Ishikawa (cell line): ENCODE measurements at regions not wholly inside any gene's neighbourhood (a gene's known extent, or its start where the extent isn't known, plus 50 kb on each side); places are given as distances from the start of the nearest gene placed in this dataset.

Experiments used
- CEBPB ChIP-seq: IDR thresholded peaks from 2 replicates; pipeline ENCODE4 v1.6.1; 2012
- CREB1 ChIP-seq: IDR thresholded peaks from 2 replicates; pipeline ENCODE4 v1.6.1; 2012; ENCODE audit warnings: low read depth
- EGR1 ChIP-seq: IDR thresholded peaks from 2 replicates; pipeline ENCODE4 v1.6.1; 2012
- EP300 ChIP-seq: IDR thresholded peaks from 2 replicates; pipeline ENCODE4 v1.6.1; 2012; ENCODE audit warnings: borderline replicate concordance
- FOXM1 ChIP-seq: IDR thresholded peaks from 2 replicates; pipeline ENCODE4 v1.6.1; 2012; ENCODE audit warnings: low read depth, borderline replicate concordance
- NFIC ChIP-seq: IDR thresholded peaks from 2 replicates; pipeline ENCODE4 v1.6.1; 2012
- RAD21 ChIP-seq: IDR thresholded peaks from 2 replicates; pipeline ENCODE4 v1.6.1; 2012; ENCODE audit warnings: low read depth
- TAF1 ChIP-seq: IDR thresholded peaks from 2 replicates; pipeline ENCODE4 v1.6.1; 2012; ENCODE audit warnings: low read depth, mild to moderate bottlenecking
- TCF12 ChIP-seq: IDR thresholded peaks from 2 replicates; pipeline ENCODE4 v1.6.1; 2012; ENCODE audit warnings: low read depth
- TEAD4 ChIP-seq: IDR thresholded peaks from 2 replicates; pipeline ENCODE4 v1.6.1; 2012
- YY1 ChIP-seq: IDR thresholded peaks from 2 replicates; pipeline ENCODE4 v1.6.1; 2012; ENCODE audit warnings: low read depth
- ZBTB7A ChIP-seq: IDR thresholded peaks from 2 replicates; pipeline ENCODE4 v1.6.1; 2012; ENCODE audit warnings: low read depth
- TF ChIP-seq, protein P1 (sequence below): IDR thresholded peaks from 2 replicates; pipeline ENCODE4 v1.6.1; 2012; ENCODE audit warnings: low read depth, mild to moderate bottlenecking
- TF ChIP-seq, protein P2 (sequence below): IDR thresholded peaks from 2 replicates; pipeline ENCODE4 v1.6.1; 2012
- TF ChIP-seq, protein P3 (sequence below): IDR thresholded peaks from 2 replicates; pipeline ENCODE4 v1.6.1; 2012

DNA sequence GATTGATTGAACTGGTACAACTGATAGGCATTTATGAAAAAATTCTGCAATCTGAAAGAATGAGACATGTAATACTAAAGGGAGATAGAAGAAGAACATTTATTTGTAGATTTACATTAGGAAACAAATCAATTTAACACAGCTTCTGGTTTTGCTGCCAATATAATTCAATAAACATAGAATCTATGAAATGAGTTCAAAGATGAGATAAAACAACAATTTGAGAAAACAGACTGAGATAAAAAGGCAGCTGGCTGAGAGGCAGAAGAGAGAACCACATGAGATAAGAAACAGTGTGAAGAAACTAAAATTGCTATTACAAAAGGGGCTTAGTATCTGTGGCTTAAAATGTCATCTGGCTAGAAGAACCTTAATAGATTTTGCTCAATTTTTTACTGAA is 176.6 kb downstream of the PYDC2 start:
- no peak for TF ChIP-seq TCF12
- no peak for TF ChIP-seq CEBPB
- TF ChIP-seq TAF1, result no peak
- no peak for TF ChIP-seq CREB1
- TF ChIP-seq, protein P1, sequence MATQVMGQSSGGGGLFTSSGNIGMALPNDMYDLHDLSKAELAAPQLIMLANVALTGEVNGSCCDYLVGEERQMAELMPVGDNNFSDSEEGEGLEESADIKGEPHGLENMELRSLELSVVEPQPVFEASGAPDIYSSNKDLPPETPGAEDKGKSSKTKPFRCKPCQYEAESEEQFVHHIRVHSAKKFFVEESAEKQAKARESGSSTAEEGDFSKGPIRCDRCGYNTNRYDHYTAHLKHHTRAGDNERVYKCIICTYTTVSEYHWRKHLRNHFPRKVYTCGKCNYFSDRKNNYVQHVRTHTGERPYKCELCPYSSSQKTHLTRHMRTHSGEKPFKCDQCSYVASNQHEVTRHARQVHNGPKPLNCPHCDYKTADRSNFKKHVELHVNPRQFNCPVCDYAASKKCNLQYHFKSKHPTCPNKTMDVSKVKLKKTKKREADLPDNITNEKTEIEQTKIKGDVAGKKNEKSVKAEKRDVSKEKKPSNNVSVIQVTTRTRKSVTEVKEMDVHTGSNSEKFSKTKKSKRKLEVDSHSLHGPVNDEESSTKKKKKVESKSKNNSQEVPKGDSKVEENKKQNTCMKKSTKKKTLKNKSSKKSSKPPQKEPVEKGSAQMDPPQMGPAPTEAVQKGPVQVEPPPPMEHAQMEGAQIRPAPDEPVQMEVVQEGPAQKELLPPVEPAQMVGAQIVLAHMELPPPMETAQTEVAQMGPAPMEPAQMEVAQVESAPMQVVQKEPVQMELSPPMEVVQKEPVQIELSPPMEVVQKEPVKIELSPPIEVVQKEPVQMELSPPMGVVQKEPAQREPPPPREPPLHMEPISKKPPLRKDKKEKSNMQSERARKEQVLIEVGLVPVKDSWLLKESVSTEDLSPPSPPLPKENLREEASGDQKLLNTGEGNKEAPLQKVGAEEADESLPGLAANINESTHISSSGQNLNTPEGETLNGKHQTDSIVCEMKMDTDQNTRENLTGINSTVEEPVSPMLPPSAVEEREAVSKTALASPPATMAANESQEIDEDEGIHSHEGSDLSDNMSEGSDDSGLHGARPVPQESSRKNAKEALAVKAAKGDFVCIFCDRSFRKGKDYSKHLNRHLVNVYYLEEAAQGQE, result no peak
- TF ChIP-seq RAD21, result no peak
- TF ChIP-seq, protein P2, sequence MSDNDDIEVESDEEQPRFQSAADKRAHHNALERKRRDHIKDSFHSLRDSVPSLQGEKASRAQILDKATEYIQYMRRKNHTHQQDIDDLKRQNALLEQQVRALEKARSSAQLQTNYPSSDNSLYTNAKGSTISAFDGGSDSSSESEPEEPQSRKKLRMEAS, result no peak
- TF ChIP-seq EP300, result no peak
- no peak for TF ChIP-seq NFIC
- no peak for TF ChIP-seq YY1
- no peak for TF ChIP-seq ZBTB7A
- no peak for TF ChIP-seq EGR1
- TF ChIP-seq, protein P3, sequence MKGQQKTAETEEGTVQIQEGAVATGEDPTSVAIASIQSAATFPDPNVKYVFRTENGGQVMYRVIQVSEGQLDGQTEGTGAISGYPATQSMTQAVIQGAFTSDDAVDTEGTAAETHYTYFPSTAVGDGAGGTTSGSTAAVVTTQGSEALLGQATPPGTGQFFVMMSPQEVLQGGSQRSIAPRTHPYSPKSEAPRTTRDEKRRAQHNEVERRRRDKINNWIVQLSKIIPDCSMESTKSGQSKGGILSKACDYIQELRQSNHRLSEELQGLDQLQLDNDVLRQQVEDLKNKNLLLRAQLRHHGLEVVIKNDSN, result no peak
- no peak for TF ChIP-seq FOXM1
- TF ChIP-seq TEAD4, result no peak

DNA sequence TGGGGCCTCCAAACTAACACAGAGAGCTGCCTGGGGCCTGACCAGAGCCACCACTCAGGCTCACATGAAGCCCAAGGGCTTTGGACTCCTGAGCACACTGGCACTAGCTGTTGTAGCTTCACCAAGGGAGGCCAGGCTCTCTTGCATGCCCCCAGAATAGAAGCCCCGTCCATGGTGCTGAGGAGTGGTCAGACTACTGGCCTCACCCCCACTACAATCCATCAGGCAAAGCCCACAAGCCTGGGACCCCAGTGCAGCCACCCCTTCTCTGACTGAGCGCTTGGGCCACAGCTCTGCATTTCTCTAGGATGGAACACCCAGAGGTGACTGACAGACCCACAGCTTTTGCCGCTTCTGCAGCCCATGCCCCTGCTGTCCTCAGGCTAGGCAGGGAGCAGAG is 180.8 kb downstream of the PYDC2 start:
- no peak for TF ChIP-seq ZBTB7A
- TF ChIP-seq, protein P1, result peak; percentile 79

DNA sequence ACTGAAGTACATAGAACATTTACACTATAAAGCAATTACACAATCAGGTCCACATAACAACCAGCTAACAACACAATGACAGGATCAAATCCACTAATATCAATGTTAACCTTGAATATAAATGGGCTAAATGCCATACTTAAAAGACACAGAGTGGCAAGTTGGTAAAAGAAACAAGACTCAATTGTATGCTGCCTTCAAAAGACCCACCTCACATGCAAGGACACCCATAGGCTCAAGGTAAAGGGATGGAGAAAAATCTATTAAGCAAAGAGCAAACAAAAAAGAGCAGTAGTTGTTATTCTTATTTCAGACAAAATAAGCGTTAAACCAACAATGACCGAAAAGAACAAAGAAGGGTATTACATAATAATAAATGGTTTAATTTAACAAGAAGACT is 183.3 kb downstream of the PYDC2 start:
- TF ChIP-seq RAD21 (no peak), TAF1 (no peak), NFIC (no peak), CREB1 (no peak), CEBPB (no peak), YY1 (no peak), EP300 (no peak), TEAD4 (no peak)
- TF ChIP-seq, protein P1, result no peak
- TF ChIP-seq, protein P2, result no peak

DNA sequence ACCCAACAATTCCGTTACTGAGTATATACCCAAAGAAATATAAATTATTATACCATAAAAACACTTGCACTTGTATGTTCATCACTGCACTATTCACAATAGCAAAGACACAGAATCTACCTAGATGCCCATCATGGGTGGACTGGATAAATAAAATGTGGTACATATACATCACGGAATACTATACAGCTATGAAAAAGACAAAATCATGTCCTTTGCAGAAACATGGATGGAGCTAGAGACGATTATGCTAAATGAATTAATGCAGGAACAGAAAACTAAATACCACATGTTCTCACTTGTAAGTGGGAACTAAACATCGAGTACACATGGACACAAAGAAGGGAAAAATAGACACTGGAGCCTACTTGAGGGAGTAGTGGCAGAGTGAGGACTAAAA is 185.3 kb downstream of the PYDC2 start:
- TF ChIP-seq, protein P2, result no peak
- TF ChIP-seq, protein P3, result no peak
- no peak for TF ChIP-seq NFIC
- TF ChIP-seq CREB1, result no peak
- TF ChIP-seq FOXM1, result no peak
- TF ChIP-seq EP300, result no peak
- TF ChIP-seq, protein P1, result no peak
- TF ChIP-seq YY1, result no peak
